ENCODE measurements at regions not wholly inside any gene's neighbourhood (a gene's known extent, or its start where the extent isn't known, plus 50 kb on each side); places are given as distances from the start of the nearest gene placed in this dataset.

DNA sequence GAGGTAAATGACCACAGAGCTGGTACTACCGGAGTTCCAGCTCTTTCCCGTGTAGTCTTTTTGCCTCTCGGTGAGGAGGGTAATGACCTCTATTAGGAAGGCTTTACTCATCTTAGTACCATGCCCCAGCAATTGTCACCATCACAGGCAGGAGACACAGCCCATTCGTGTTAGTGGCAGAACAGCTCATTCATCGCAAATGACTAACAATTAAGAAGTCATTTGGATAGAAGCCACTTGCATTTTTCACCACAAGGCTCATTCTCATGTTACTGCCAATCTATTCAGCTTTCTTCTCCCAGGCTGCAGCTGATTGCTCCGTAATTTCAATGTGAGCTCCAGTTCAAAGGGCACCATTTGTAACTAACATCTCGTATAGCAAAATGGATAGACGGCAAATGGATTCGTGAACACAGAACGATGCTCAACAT lies 718.8 kb upstream of the TMEM132C start:
- TF ChIP-seq CTCF (IDR thresholded peaks at IDR 0.05): no peak
- TF ChIP-seq POLR2A (IDR thresholded peaks at IDR 0.05): no peak
